ENCODE measurements at regions not wholly inside any gene's neighbourhood (a gene's known extent, or its start where the extent isn't known, plus 50 kb on each side); places are given as distances from the start of the nearest gene placed in this dataset.

- H3K4me3 Mint-ChIP-seq (ENCODE audit: unreplicated experiment): no peak overlapping the region
- DNase-seq (ENCODE audit: low spot score): peak; percentile 18
- H3K27ac Mint-ChIP-seq (ENCODE audit: unreplicated experiment): no peak overlapping the region
- TF ChIP-seq, protein P1, sequence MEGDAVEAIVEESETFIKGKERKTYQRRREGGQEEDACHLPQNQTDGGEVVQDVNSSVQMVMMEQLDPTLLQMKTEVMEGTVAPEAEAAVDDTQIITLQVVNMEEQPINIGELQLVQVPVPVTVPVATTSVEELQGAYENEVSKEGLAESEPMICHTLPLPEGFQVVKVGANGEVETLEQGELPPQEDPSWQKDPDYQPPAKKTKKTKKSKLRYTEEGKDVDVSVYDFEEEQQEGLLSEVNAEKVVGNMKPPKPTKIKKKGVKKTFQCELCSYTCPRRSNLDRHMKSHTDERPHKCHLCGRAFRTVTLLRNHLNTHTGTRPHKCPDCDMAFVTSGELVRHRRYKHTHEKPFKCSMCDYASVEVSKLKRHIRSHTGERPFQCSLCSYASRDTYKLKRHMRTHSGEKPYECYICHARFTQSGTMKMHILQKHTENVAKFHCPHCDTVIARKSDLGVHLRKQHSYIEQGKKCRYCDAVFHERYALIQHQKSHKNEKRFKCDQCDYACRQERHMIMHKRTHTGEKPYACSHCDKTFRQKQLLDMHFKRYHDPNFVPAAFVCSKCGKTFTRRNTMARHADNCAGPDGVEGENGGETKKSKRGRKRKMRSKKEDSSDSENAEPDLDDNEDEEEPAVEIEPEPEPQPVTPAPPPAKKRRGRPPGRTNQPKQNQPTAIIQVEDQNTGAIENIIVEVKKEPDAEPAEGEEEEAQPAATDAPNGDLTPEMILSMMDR (IDR thresholded peaks at IDR 0.05): no peak
- peaks cover 2% of the 10 kb centered on the region for H3K27me3 Mint-ChIP-seq (ENCODE audit: low read depth)
- H3K36me3 Mint-ChIP-seq (ENCODE audit: low read depth): no peaks in the 10 kb centered on the region
- peaks cover 54% of the 10 kb centered on the region for H3K4me1 Mint-ChIP-seq (ENCODE audit: low read depth)
- H3K9me3 Mint-ChIP-seq (ENCODE audit: low read depth): no peaks in the 10 kb centered on the region
Measured at GRCh38 chr2:43052204-43052943, 174.0 kb downstream of the ZFP36L2 start.

GRCh38 chr2:43051338-43051737 is 175.1 kb downstream of the ZFP36L2 start:
- H3K9me3 Mint-ChIP-seq (ENCODE audit: low read depth): no peaks in the 10 kb centered on the region
- H3K4me3 Mint-ChIP-seq (ENCODE audit: unreplicated experiment): no peak overlapping the region
- H3K4me1 Mint-ChIP-seq (ENCODE audit: low read depth): peaks cover 54% of the 10 kb centered on the region
- TF ChIP-seq, protein P1 (IDR thresholded peaks at IDR 0.05): no peak
- DNase-seq (ENCODE audit: low spot score): peak; percentile 41
- H3K27ac Mint-ChIP-seq (ENCODE audit: unreplicated experiment): no peak overlapping the region
- H3K36me3 Mint-ChIP-seq (ENCODE audit: low read depth): no peaks in the 10 kb centered on the region
- peaks cover 2% of the 10 kb centered on the region for H3K27me3 Mint-ChIP-seq (ENCODE audit: low read depth)

DNA sequence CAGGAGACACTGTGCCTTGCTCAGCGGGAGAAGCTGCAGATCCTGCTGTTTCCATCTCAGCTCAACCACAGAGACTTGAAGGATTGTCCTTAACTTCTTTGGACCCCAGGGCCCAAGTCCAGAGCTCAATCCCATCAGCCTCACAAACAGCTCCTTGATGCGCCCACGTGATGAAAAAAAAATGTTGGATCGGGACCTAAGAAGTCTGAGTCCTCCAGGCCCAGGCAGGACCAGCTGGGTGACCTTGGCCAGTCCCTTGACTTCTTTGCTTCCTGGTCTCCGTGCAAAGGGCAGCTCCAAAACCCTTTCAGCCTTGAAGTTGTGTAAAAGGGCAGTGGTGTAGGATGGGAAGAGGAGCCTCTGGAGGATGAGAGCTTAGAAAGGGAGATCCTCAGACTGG is 175.5 kb downstream of the ZFP36L2 start:
- H3K4me3 Mint-ChIP-seq (ENCODE audit: unreplicated experiment): no peak overlapping the region
- H3K27me3 Mint-ChIP-seq (ENCODE audit: low read depth): peaks cover 2% of the 10 kb centered on the region
- no peaks in the 10 kb centered on the region for H3K36me3 Mint-ChIP-seq (ENCODE audit: low read depth)
- TF ChIP-seq, protein P1 (IDR thresholded peaks at IDR 0.05): no peak
- H3K27ac Mint-ChIP-seq (ENCODE audit: unreplicated experiment): no peak overlapping the region
- peaks cover 59% of the 10 kb centered on the region for H3K4me1 Mint-ChIP-seq (ENCODE audit: low read depth)
- DNase-seq (ENCODE audit: low spot score): peak; percentile 26
- H3K9me3 Mint-ChIP-seq (ENCODE audit: low read depth): no peaks in the 10 kb centered on the region

- DNase-seq (ENCODE audit: low spot score): peak; percentile 78
- Mint-ChIP-seq H3K27ac (ENCODE audit: unreplicated experiment) (peak overlapping the region; percentile 61), H3K4me1 (ENCODE audit: low read depth) (peaks cover 57% of the 10 kb centered on the region), H3K4me3 (ENCODE audit: unreplicated experiment) (no peak overlapping the region), H3K27me3 (ENCODE audit: low read depth) (peaks cover 2% of the 10 kb centered on the region), H3K9me3 (ENCODE audit: low read depth) (no peaks in the 10 kb centered on the region), H3K36me3 (ENCODE audit: low read depth) (no peaks in the 10 kb centered on the region)
- TF ChIP-seq, protein P1 (IDR thresholded peaks at IDR 0.05): no peak
Measured at GRCh38 chr2:43049836-43050801, 176.3 kb downstream of the ZFP36L2 start.

- Mint-ChIP-seq H3K4me3 (ENCODE audit: unreplicated experiment) (no peak overlapping the region), H3K27me3 (ENCODE audit: low read depth) (no peaks in the 10 kb centered on the region), H3K4me1 (ENCODE audit: low read depth) (peaks cover 76% of the 10 kb centered on the region), H3K36me3 (ENCODE audit: low read depth) (no peaks in the 10 kb centered on the region), H3K9me3 (ENCODE audit: low read depth) (no peaks in the 10 kb centered on the region), H3K27ac (ENCODE audit: unreplicated experiment) (no peak overlapping the region)
- peak; percentile 33 for DNase-seq (ENCODE audit: low spot score)
- TF ChIP-seq, protein P1 (IDR thresholded peaks at IDR 0.05): no peak
Measured at GRCh38 chr2:43047187-43047780, 179.1 kb downstream of the ZFP36L2 start.
